ENCODE measurements at regions not wholly inside any gene's neighbourhood (a gene's known extent, or its start where the extent isn't known, plus 50 kb on each side); places are given as distances from the start of the nearest gene placed in this dataset.

DNA sequence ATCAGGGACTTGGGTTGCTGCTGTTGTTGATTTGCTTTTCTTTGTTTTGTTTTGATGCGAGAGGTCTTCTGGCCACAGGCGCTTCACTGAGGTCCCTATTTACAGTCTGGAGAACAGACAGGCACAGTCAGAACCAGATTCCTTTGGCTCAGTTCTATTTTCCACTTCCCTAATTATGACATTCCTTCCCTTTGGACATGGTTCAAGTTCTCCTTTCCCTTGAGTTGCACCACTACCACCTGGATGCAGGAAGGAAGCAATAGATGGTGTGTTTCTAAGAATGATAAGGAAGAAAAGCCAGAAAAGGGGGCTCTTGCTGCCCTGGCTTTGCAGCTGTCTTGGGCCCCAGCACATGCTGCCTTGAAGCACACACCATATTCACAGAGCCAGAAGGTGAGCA is 160.6 kb downstream of the MAF start:
- no peak for DNase-seq (ENCODE audit: low read depth)

DNA sequence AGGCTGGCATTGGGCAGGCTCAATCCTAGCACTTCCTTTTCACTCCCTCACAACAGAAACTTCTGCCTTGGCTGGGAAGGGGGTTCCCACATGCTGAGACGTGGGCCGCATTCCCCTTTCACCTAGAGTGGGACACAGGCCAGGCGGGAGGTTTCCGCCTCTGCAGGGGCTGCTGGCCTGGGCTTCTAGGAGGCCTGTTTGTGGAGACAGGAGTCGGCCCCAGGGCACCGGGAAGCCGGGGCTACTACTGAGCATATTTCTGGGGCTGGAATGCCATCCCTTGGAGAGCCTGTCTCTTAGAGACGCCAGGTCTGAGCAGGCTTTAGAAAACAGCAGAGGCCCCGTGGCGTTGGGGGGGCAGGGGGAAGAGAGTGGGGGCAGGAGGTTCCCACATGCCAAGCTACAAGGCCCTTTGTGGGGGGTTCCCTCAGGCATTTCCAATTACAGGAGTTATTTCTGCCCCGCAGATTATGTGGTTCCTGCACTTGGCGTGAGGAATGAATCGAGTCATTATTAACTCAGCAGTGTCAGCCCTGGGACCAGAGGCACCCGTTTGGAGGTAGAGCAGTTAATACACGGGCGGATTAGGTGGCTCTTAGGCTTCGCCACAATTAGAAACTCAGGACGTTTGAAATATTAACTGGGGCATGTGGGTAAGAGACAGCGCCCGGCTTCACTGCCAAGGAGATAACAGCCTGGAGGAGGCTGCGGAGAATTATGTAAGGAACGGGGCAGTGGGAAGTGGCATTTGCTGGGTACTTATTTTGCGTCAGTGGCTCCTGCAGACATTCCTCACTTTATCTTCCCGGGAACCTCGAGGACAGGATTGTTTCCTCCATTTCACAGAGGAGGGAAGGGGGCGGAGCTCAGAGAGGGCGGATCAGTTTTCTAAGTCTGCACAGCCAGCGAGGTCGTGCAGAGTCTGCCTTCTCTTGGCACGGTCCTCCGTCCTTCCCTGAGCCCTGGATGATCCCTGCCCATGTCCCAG is 162.5 kb downstream of the MAF start:
- no peak for DNase-seq (ENCODE audit: low read depth)

DNA sequence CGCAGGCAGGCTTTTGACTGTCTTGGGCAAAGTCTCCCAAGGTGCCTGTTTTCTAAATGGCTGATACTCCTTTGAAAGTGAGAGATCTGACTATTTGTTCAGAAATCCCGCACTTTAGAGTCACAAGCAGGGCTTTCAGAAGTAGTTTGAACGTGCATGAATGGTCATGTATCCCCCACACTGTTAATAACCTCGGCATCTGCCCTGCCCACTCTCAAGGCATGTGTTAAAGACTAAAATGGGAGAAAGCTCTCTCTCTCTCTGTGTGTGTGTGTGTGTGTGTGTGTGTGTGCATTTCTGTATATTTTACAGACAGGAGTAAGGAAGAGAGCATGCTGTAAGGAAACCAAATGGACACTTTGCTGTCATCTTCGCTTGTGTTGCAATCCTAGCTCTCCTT is 163.7 kb downstream of the MAF start:
- no peak for DNase-seq (ENCODE audit: low read depth)

DNA sequence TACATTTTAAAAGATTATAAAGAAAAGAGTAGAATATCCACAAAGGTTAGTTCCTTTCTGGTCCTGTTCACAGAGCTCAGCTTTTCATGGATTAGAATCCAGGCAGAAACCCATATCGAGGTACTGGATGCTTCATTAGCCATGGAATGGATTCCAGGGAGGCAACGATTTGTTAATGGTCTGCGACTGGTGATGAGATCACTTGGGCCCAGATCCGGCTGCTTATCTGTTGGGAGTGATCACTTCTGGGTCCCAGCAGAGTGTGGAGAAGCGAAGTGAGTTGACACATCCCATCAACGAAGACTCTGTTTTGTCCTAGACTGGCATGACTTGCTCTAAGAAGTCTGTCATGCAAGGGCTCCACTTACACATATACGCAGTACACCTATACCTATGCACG is 165.8 kb downstream of the MAF start:
- no peak for DNase-seq (ENCODE audit: low read depth)

DNA sequence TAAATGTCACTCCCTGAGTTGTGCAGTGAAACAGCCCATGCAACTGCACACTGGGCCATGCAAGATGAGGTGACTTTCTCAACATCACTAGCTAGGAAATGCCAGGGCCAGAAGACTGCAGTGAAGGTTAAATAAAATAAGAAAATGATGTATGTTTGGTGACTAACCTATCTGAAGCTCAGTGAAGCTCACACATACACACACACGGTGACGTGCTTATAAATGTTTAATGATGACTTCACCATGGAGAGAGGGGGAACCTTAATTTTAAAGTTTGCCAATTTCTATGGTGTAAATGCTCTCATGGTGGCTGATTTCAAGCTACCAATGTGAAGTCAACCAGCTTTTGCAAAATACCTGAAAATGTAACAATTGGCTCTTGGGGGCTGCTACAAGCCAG is 166.4 kb downstream of the MAF start:
- no peak for DNase-seq (ENCODE audit: low read depth)

DNA sequence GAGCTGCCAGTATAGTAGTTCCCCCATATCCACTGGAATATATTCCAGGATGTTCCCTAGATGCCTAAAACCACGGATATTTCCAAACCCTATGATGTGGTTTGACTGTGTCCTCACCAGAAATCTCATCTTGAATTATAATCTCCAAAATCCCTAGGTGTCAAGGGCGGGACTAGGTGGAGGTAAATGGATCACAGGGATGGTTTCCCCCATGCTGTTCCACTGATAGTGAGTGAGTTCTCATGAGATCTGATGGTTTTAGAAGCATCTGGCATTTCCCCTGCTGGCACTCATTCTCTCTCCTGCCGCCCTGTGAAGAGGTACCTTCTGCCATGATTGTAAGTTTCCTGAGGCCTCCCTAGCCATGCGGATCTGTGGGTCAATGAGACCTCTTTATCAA is 168.6 kb downstream of the MAF start:
- DNase-seq (ENCODE audit: low read depth), result no peak

DNA sequence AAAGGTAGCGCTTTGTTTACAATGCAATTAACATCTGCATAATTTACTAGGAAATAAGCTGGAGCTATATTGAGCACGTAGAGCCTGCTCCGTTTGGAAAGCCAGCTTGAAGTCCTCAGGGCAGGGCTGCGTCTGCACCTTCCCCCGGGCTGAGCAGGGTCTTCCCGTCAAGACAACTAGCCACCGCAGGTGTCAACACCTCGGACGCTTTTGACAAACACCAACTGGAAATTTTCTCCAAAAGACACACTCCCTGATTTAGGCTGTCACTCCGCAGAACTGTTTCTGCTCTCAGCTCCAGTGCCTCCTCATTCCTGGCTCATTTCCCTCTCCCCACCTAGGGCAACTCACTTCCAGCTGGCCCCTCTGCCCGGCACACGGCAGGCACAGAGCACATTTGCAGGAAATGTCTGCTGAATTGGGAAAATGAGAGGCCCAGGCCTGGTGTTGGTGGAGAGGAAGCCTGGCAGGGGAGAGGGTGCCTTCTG is 170.3 kb downstream of the MAF start:
- no peak for DNase-seq (ENCODE audit: low read depth)

DNA sequence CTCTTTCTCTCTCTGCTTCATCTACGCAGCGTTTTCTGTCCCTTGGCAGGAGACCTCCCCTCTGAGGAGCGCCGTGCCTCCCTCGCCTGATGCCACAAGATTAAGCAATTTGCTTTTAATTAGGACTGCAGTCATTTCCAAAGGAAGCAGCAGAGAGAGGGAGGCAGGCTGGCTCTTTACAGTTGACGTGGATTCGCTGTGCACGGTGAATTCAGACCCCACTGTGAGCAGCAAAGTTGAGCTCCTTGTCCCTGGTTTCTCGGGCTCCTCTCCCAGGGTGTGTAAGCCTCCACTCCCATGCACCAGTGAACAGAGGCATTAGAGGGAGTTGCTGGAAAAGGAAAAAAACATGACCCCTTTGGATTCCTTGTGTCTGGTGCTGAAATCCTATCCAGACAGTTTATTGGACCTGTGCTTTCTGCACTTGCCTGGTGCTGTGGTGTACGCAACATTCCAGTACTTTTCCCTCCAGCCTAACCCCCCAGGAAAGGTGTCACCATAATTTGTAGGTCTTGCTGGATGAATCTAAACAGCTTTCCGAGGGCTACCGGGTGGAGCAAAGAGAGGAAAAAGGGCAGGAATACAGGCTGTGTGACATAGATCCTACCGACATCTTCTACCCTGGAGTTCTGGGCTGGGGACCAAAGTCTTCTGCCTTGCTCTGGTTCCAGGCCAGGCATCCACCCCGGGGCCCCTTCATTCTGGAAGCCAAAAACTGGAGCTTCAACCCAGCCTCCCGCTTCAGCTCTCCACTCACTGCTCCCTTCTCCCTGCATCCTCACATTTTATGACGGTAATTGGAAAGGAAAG is 171.0 kb downstream of the MAF start:
- DNase-seq (ENCODE audit: low read depth), result no peak

DNA sequence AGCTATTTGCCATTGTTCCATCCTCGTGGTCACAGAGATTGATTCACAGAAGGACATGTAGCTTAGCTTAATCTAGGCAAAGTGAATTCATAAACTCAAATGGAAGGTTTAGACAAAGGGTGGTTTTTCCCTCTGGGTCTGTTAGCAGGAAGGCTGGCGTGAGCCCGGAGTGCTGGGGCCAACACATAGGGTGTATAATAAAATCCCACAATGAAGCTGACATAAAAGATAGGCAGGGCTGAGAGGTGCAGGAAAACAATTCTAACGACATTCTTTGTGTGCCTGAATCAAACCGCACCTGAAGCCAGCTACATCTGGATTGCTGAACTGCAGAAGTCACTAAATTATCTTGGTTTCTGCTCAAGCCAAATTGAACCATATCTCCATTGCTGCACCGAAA is 173.9 kb downstream of the MAF start:
- no peak for DNase-seq (ENCODE audit: low read depth)

DNA sequence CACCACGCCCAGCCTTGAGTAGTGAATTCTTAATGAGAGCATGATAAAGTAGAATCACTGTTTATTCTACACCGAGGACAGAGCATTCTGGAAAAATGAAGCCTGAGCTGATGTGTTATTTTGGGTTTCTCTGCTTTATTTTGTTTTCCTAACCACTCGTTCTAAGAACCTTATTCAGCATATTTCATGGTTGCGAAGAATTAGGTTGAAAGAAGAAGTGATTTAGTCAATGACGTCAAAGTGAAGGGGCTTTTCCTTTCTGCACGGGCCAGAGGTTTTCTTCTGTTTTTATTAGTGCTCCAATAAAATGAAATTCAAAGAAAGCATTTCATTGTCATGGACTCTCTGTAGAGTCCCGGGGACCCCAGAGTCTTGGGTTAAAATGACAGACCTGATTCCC is 178.5 kb downstream of the MAF start:
- DNase-seq (ENCODE audit: low read depth), result no peak

DNA sequence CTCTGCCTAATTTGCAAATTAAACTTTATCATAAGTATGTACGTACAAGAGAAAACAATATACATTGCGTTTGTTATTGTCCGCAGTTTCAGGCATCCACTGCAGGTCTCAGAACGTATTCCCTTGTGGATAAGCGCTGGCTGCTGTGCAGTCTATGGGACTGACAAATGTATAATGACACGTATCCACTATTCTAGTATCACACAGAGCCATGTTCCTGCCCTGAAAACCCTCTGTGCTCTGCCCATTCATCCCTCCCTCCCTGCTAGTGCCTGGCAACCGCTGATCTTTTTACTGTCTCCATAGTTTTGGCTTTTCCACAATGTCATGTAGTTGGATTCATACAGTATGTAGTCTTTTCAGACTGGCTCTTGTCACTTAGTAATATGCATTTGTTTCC is 179.4 kb downstream of the MAF start:
- DNase-seq (ENCODE audit: low read depth), result no peak

DNA sequence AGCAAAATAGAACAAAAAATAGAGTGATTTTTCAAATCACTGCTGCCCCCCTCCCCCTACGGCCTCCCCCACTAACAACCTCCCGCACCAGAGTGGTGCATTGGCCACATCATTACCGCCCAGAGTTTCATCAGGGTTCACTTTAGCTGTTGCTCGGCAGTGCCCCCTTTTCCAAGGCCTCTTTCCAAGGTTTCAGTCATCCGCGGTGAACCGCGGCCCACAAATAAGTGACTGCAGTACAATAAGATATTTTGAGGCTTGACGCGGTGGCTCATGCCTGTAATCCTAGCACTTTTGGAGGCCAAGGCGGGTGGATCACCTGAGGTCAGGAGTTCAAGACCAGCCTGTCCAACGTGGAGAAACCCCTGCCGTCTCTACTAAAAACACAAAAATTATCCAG is 180.0 kb downstream of the MAF start:
- no peak for DNase-seq (ENCODE audit: low read depth)

DNA sequence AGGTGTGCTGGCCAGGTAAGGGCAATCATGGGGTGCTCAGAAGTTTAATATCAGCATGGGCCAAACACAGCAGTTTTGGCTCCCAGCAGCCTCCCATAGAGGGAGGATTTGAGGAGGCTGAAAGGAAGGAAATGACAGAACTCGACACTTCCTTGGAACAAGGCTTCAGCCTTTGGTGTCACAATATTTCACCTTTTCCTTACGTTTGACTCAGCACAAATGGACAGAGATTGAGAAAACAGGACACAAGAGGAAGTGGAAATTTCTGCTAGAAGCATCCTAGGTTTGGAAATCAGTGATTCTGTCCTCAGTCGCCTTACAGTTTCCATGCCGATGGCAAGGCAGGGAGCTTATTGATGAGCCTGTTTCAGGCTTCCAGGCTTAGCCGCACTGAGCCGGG is 181.4 kb downstream of the MAF start:
- no peak for DNase-seq (ENCODE audit: low read depth)

DNA sequence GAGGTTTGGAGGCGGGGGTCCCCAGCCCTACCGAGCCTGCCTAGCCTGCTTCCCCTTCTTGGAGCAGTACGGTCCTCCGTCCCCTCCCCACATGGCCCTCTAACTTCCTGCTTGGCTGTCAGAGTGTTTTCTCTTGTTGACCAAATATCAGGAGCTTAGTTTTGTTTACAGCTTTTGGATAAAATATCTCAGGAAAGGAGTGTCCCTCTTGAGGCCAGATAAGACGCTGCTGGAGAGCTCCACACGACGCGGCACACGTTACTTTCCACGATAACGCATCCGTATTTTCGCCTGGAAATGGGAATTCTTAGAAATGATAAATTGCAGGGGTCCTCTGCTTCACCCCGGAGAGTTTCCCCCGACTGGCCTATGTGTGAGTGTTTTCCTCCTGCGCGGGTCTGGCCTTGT is 182.9 kb downstream of the MAF start:
- no peak for DNase-seq (ENCODE audit: low read depth)

DNA sequence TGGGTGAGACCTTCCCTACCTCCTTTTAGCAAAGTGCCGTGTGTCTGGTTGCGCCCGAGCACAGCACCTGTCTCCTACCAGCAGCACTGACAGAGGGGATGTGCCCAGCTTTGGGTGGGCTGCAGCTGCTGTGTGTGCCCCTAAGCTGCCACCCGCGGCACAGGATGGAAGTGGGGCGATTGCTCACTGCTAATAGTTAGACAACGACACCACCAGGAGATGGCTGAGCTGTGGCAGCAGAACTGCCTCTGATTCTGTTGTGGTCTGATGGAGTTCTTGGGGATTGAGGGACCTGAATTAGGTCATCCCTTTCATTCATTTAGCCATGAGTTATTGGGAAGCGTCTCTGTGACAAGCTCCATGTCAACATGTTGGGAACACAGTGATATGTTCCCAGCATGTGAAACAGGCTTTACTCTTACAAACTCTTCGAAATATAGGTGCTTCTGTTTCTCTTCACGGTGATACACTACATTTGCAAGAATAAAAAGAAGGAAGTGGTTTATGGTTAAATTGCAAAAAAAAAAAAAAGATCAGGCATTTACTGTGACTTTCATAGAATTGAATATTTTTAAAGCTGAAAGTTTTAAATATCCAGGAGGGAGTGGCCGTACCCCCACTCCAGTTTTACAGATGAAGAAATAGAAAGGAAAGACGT is 184.4 kb downstream of the MAF start:
- DNase-seq (ENCODE audit: low read depth), result no peak

DNA sequence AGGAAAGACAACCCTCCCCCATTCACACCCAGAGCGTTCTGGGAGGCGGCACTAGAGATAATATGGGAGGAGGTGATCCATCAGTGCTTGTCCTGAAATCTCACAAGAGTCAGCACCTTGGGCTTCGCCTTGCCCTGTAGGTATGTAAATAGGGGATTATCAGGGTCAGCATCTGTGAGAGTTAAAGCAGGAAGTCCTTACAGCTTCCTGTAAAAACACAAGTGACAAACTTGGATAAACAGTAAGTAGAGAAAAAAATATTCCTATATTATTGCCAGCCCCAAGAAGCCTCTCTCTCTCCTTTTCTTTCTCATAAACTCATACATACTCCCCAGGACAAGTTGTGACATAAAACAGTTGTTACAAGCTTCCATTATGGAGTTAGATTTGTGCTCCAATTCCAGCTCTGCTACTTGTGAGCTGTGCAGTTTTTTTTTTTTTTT is 187.7 kb downstream of the MAF start:
- no peak for DNase-seq (ENCODE audit: low read depth)

DNA sequence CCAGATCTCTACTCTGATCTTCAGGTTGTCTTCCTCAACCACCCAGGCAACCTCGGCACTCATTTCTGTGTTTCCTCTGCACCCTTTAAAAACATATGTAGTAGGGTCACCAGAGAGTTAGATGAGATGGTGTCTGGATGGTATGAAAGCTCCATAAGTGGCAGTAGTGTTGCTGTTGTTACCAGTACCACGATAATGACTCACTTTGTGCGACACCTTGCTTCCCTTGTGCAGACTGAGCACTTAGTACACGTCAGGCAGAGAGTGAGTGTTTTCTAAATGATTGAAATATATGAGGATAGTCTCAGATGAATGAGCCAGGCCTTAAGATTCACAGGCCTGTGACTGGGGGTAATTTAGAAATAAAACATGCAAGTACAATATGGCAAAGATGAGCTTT is 188.7 kb downstream of the MAF start:
- no peak for DNase-seq (ENCODE audit: low read depth)

DNA sequence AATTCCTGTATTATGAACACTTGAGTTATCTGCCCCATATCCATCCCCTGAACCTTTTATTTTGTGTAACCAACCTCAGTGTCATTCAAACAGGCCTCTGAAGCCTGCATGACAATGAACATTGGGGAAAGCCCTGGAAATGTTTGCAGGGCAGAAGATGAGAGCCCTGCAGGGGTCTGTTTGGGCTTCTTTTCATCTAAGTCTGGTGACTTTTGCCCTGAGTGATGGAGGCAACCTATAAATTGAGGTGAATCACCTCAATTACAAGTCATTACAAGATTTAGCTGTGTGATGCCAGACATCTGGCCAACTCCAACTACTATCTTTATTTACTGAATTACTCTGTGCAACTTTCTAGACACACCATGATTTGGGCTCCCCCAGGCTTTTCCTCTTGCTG is 189.2 kb downstream of the MAF start:
- no peak for DNase-seq (ENCODE audit: low read depth)

DNA sequence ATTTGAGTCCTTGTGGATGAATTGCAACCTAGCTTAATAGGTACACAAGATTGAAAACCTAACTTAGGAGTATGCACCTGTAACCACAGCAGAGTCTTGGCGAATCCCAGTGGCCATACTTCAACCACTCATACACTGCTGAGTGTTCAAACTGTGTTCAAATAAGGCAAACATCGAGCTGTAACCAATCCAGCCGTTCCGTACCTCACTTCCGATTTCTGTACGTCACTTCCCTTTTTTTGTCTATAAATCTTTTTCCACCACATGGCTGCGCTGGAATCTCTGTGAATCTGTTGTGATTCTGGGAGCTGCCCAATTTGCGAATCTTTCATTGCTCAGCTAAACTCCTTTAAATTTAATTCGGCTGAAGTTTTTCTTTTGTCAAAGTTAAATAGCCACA is 190.6 kb downstream of the MAF start:
- no peak for DNase-seq (ENCODE audit: low read depth)

DNA sequence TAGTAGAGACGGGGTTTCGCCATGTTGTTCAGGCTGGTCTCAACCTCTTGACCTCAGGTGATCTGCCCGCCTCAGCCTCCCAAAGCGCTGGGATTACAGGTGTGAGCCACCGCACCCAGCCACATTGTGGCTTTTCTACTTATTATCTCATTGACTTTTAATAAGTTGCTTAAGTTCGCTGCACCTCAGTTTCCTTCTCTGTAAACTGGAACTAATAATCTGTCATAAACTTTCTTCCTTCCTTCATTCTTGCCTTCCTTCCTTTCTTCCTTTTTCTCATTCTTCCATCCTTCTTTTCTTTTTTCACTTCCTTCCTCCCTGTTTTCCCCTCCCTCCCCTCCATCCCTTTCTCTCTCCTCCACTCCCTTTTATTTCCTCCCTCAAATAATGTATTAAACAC is 192.2 kb downstream of the MAF start:
- no peak for DNase-seq (ENCODE audit: low read depth)

DNA sequence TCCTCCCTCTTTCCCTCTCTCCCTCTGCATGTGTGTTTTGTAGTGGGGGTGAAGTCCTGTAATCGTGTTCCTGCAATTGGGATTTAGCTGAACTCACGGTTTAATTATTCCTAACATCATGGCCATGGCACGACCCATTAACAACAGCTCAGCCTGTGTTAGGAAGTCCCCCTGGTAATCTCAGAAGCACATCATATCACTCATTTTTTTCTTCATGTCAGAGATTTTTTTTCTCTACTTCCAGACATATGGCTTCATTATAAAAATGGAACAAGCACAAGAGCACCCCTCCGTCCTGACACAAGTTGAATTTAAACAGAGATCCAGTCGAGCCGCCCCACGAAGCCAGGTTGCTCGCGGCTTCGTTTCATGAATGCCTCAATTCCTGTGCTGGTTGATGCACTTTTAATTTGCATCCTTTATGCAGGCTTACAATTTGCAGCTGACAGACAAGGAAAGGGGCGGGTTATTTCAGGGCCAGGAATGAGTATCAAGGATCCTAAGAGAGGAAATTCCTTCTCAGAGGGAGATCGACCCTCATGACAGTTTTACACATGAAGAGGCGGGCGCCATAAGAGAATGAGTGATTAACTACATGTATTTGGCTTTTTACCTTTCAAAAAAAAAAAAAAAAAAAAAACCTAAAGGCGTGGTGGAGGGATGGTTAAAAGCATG is 192.9 kb downstream of the MAF start:
- no peak for DNase-seq (ENCODE audit: low read depth)

DNA sequence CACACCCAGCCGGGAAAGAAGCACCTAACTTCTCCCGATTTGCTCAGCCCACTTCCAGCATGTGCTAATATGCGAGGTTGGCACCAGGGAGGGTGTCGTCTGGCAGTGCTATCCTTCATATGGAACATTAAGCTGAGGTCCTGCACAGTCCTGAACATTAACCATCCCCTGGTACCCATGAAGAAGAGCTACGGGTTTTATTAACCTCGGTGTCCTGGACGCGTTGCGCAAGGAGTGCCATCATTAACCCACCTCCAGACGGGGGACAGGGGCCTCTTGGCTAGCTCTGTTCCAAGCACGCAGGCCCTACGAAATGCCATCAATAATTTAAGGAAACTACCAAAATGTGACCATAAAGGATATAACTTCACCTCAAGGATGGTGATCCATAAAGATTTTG is 193.5 kb downstream of the MAF start:
- no peak for DNase-seq (ENCODE audit: low read depth)
